ENCODE measurements at regions not wholly inside any gene's neighbourhood (a gene's known extent, or its start where the extent isn't known, plus 50 kb on each side); places are given as distances from the start of the nearest gene placed in this dataset.
"Not testable (repeated sequence)": the region's sequence is repeated elsewhere in the genome, so short reads cannot be mapped to it uniquely, and the experiment has no call there.

DNA sequence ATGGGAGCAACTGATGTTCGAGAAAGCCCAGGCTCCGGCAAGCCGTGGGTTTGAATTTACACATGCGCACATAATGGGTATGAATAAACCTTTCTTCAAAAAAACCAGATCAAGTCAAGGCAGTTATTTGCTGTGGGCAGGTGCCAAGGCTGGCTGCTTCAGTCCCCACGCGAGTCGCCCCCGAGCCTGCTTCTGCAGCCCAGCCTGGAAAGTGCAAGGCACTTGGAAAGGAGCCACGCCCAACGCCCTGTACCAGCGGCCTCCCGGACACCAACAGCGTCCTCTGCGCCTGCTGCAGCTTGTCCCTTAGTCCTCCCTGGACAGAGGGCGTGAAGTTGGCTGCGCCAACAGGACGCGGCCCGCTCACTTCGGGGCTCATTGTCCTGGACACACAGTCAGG is 68.9 kb downstream of the KLF15 start:
- no peaks in the 10 kb centered on the region for H3K9me3 Mint-ChIP-seq (ENCODE audit: low read depth)
- peak overlapping the region; percentile 65 for H3K4me3 Mint-ChIP-seq (ENCODE audit: low read depth)
- H3K4me1 Mint-ChIP-seq (ENCODE audit: low read depth): peaks cover 4% of the 10 kb centered on the region
- no peak for DNase-seq (ENCODE audit: low spot score, unreplicated experiment)
- TF ChIP-seq, protein P1, sequence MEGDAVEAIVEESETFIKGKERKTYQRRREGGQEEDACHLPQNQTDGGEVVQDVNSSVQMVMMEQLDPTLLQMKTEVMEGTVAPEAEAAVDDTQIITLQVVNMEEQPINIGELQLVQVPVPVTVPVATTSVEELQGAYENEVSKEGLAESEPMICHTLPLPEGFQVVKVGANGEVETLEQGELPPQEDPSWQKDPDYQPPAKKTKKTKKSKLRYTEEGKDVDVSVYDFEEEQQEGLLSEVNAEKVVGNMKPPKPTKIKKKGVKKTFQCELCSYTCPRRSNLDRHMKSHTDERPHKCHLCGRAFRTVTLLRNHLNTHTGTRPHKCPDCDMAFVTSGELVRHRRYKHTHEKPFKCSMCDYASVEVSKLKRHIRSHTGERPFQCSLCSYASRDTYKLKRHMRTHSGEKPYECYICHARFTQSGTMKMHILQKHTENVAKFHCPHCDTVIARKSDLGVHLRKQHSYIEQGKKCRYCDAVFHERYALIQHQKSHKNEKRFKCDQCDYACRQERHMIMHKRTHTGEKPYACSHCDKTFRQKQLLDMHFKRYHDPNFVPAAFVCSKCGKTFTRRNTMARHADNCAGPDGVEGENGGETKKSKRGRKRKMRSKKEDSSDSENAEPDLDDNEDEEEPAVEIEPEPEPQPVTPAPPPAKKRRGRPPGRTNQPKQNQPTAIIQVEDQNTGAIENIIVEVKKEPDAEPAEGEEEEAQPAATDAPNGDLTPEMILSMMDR (IDR thresholded peaks at IDR 0.05; ENCODE audit: unreplicated experiment): no peak
- H3K27ac Mint-ChIP-seq: no peak overlapping the region
- peaks cover 66% of the 10 kb centered on the region for H3K27me3 Mint-ChIP-seq
- no peaks in the 10 kb centered on the region for H3K36me3 Mint-ChIP-seq (ENCODE audit: insufficient read depth)

DNA sequence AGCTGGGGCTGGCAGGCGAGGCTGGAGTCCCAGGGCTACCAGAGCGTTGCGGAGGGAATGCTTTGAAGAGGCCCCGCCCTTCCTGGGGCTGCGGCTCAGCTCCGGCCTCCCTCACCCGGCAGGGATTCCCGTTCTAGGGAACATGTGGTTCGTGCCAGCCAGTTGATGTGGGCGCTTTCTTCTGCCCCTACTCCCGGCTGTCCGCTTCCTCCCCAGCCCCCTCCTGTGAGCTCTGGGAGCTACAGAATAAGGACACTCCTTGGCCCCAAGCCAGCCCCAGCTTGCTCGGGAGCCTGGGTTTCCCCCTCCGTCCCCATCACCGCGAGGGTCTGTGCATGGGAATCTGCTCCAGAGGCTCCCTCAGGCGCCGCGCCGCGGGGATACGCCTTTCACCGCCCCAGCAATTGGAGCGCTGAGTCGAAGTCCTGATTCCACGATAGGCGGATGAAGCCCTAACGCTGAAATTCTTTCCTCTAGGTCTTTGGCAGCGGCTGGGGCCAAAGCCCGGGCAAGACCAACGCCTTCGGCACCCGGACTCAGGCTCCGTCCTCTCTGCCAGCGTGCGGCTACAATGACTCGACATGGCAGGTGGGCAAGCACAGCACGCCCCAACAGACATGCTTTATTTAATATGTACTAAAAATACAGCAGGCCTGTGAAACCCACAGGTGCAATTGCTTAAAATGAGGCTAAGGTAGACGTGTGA is 69.5 kb downstream of the KLF15 start:
- H3K27me3 Mint-ChIP-seq: peaks cover 64% of the 10 kb centered on the region
- TF ChIP-seq, protein P1 (IDR thresholded peaks at IDR 0.05; ENCODE audit: unreplicated experiment): no peak
- H3K4me3 Mint-ChIP-seq (ENCODE audit: low read depth): peak overlapping the region; percentile 65
- no peak overlapping the region for H3K27ac Mint-ChIP-seq
- H3K9me3 Mint-ChIP-seq (ENCODE audit: low read depth): no peaks in the 10 kb centered on the region
- no peak for DNase-seq (ENCODE audit: low spot score, unreplicated experiment)
- no peaks in the 10 kb centered on the region for H3K36me3 Mint-ChIP-seq (ENCODE audit: insufficient read depth)
- peaks cover 4% of the 10 kb centered on the region for H3K4me1 Mint-ChIP-seq (ENCODE audit: low read depth)

DNA sequence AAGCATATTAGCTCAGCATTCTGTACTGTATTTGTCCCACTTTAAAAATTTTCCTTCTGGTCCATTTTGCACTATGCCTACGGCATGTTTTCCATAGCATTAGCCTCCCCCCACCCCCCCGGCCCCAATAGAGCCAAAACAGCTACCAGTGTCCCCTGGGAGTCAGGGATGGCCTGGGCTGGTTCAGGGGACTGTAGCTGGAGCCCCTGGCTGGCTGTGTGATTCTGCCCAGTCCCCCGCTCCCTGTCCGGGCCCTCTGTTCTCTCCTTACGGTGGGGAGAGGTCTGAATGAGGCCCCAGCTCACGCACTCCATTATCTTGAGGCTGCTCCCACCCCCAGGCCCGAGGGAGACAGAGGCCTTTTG is 70.1 kb downstream of the KLF15 start:
- Mint-ChIP-seq H3K4me3 (ENCODE audit: low read depth) (peak overlapping the region; percentile 65), H3K27ac (no peak overlapping the region), H3K9me3 (ENCODE audit: low read depth) (no peaks in the 10 kb centered on the region), H3K27me3 (peaks cover 58% of the 10 kb centered on the region), H3K4me1 (ENCODE audit: low read depth) (peaks cover 4% of the 10 kb centered on the region), H3K36me3 (ENCODE audit: insufficient read depth) (no peaks in the 10 kb centered on the region)
- DNase-seq (ENCODE audit: low spot score, unreplicated experiment): no peak
- TF ChIP-seq, protein P1 (IDR thresholded peaks at IDR 0.05; ENCODE audit: unreplicated experiment): no peak

DNA sequence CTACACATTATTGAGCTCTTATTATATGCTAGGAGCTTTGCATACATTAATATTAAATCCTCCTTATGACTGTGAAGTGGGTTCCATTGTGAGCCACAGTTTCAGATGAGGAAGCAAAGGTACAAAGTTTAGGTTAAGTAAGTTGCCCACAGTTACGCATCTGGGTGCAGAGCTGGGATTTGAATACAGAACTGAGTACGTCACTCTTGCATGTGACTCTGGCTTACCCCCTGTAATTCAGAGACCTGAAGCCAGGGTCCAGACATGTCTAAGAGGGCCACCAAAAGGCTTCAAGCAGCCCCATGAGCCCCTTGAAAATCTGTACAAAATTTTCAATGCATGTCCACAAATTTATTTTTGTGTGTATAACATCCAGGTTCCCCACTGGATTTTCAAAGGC is 71.8 kb downstream of the KLF15 start:
- Mint-ChIP-seq H3K27me3 (peaks cover 40% of the 10 kb centered on the region), H3K4me3 (ENCODE audit: low read depth) (no peak overlapping the region), H3K9me3 (ENCODE audit: low read depth) (no peaks in the 10 kb centered on the region), H3K4me1 (ENCODE audit: low read depth) (peaks cover 4% of the 10 kb centered on the region), H3K36me3 (ENCODE audit: insufficient read depth) (no peaks in the 10 kb centered on the region), H3K27ac (no peak overlapping the region)
- no peak for DNase-seq (ENCODE audit: low spot score, unreplicated experiment)
- TF ChIP-seq, protein P1 (IDR thresholded peaks at IDR 0.05; ENCODE audit: unreplicated experiment): no peak

DNA sequence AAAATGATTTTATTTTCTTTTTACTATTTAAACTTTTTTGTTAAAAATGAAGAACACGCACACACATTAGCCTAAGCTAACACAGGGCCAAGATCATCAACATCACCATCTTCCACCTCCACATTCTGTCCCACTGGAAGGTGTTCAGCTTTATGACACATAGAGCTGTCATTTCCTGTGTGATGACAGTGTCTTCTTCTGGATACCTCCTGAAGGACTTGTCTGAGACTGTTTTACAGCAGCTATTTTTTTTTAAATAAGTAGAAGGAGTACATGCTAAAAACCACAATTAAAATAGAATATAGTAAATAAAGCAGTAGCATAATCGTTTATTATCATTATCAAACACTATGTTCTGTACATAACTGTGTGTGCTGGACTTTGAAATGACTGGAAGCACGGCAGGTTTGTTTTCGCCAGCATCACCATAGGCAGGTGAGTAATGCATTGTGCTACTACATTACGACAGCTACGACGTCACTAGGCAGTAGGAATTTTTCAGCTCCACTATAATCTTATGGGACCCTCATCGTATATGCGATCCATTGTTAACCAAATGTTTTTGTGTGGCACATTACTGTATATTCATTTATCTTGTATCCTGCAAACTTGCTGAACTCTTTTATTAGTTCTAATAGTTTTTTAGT is 72.8 kb downstream of the KLF15 start:
- Mint-ChIP-seq H3K4me3 (ENCODE audit: low read depth) (no peak overlapping the region), H3K9me3 (ENCODE audit: low read depth) (no peaks in the 10 kb centered on the region), H3K27ac (no peak overlapping the region), H3K36me3 (ENCODE audit: insufficient read depth) (no peaks in the 10 kb centered on the region), H3K27me3 (peaks cover 30% of the 10 kb centered on the region), H3K4me1 (ENCODE audit: low read depth) (peaks cover 6% of the 10 kb centered on the region)
- DNase-seq (ENCODE audit: low spot score, unreplicated experiment): no peak
- TF ChIP-seq, protein P1 (IDR thresholded peaks at IDR 0.05; ENCODE audit: unreplicated experiment): no peak

DNA sequence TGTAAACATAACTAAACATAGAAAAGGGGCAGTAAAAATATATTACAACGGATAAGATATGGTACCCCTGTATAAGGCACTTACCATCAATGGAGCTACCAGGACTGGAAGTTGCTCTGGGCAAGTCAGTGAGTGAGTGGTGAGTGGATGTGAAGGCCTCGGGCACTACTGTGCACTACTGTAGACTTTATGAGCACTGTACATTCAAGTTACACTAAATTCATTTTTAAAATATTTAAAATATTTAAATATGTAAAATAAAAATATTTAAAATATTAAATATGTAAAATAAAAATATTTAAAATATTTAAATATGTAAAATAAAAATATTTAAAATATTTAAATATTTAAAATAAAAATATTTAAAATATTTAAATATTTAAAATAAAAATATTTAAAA is 73.6 kb downstream of the KLF15 start:
- H3K4me1 Mint-ChIP-seq (ENCODE audit: low read depth); H3K4me3 Mint-ChIP-seq (ENCODE audit: low read depth); H3K36me3 Mint-ChIP-seq (ENCODE audit: insufficient read depth); H3K9me3 Mint-ChIP-seq (ENCODE audit: low read depth); H3K27ac Mint-ChIP-seq; DNase-seq (ENCODE audit: low spot score, unreplicated experiment): not testable (repeated sequence)
- H3K27me3 Mint-ChIP-seq: peaks cover 23% of the 10 kb centered on the region
